ENCODE measurements at regions not wholly inside any gene's neighbourhood (a gene's known extent, or its start where the extent isn't known, plus 50 kb on each side); places are given as distances from the start of the nearest gene placed in this dataset.
A peak's percentile ranks its signal among the peaks of the same experiment; 100 is the strongest.

- WGBS, 2 donors: 86 to 96% methylated on average over 7 of the region's 7 CpGs
Measured at GRCh38 chr18:10141559-10141958, 227.7 kb downstream of the VAPA start.

GRCh38 chr18:10142056-10142455 lies 228.2 kb downstream of the VAPA start:
- no peak overlapping the region for H3K4me3 ChIP-seq (replicated peaks in 1 of 3)
- no peak for DNase-seq
- H3K9me3 ChIP-seq: no peaks in the 10 kb centered on the region
- H3K4me1 ChIP-seq: peaks cover 0 to 6% of the 10 kb centered on the region in 2 donors
- no peak overlapping the region for H3K27ac ChIP-seq
- intact Hi-C loops (cut with DNase I): no loop called here
- TF ChIP-seq CTCF (IDR thresholded peaks at IDR 0.05) (no peak), POLR2A (IDR thresholded peaks at IDR 0.05) (no peak)
- H3K36me3 ChIP-seq: no peaks in the 10 kb centered on the region
- no peaks in the 10 kb centered on the region for H3K27me3 ChIP-seq
- WGBS, 2 donors: 91 to 92% methylated on average over 7 of the region's 7 CpGs

More at GRCh38 chr18:10141559-10141958, 227.7 kb downstream of the VAPA start:
- intact Hi-C loops (cut with DNase I): no loop called here
- TF ChIP-seq POLR2A (IDR thresholded peaks at IDR 0.05) (no peak), CTCF (IDR thresholded peaks at IDR 0.05) (no peak)
- no peak overlapping the region for H3K4me3 ChIP-seq (replicated peaks in 1 of 3)
- no peaks in the 10 kb centered on the region for H3K36me3 ChIP-seq
- no peaks in the 10 kb centered on the region for H3K27me3 ChIP-seq
- peaks cover 0 to 6% of the 10 kb centered on the region in 2 donors for H3K4me1 ChIP-seq
- H3K9me3 ChIP-seq: no peaks in the 10 kb centered on the region
- DNase-seq: no peak
- no peak overlapping the region for H3K27ac ChIP-seq

- DNase-seq: peak in 1 of 2 donors; percentile 16
- no peak overlapping the region for H3K27ac ChIP-seq
- peaks cover 0 to 6% of the 10 kb centered on the region in 2 donors for H3K4me1 ChIP-seq
- H3K9me3 ChIP-seq: no peaks in the 10 kb centered on the region
- no peak overlapping the region for H3K4me3 ChIP-seq (replicated peaks in 1 of 3)
- WGBS, 2 donors: 41 to 49% methylated on average over 13 to 14 of the region's 14 CpGs
- no peaks in the 10 kb centered on the region for H3K27me3 ChIP-seq
- TF ChIP-seq CTCF (IDR thresholded peaks at IDR 0.05) (no peak), POLR2A (IDR thresholded peaks at IDR 0.05) (no peak)
- no peaks in the 10 kb centered on the region for H3K36me3 ChIP-seq
- intact Hi-C loops (cut with DNase I): no loop called here
Measured at GRCh38 chr18:10142496-10143160, 228.8 kb downstream of the VAPA start.

GRCh38 chr18:10143596-10143995 lies 229.8 kb downstream of the VAPA start:
- Histone ChIP-seq H3K9me3 (no peaks in the 10 kb centered on the region), H3K36me3 (no peaks in the 10 kb centered on the region), H3K27me3 (no peaks in the 10 kb centered on the region), H3K27ac (no peak overlapping the region), H3K4me3 (replicated peaks in 1 of 3) (no peak overlapping the region), H3K4me1 (peaks cover 0 to 6% of the 10 kb centered on the region in 2 donors)
- DNase-seq: peak in 1 of 2 donors; percentile 17
- intact Hi-C loops (cut with DNase I): no loop called here
- WGBS, 2 donors: 44 to 54% methylated on average over 3 of the region's 3 CpGs
- TF ChIP-seq POLR2A (IDR thresholded peaks at IDR 0.05) (no peak), CTCF (IDR thresholded peaks at IDR 0.05) (no peak)

- Histone ChIP-seq H3K9me3 (no peaks in the 10 kb centered on the region), H3K4me3 (replicated peaks in 1 of 3) (no peak overlapping the region), H3K4me1 (peaks cover 0 to 6% of the 10 kb centered on the region in 2 donors), H3K36me3 (no peaks in the 10 kb centered on the region), H3K27ac (no peak overlapping the region), H3K27me3 (no peaks in the 10 kb centered on the region)
- WGBS, 2 donors: 83 to 86% methylated on average over 4 of the region's 4 CpGs
- intact Hi-C loops (cut with DNase I): no loop called here
- no peak for DNase-seq
- no peak for TF ChIP-seq POLR2A (IDR thresholded peaks at IDR 0.05)
- TF ChIP-seq CTCF (IDR thresholded peaks at IDR 0.05): no peak
Measured at GRCh38 chr18:10145546-10145945, 231.7 kb downstream of the VAPA start.
